Gastroesophageal sphincter (tissue), 3 donors: ENCODE measurements at regions not wholly inside any gene's neighbourhood (a gene's known extent, or its start where the extent isn't known, plus 50 kb on each side); places are given as distances from the start of the nearest gene placed in this dataset.

ENCODE experiments used
- CTCF ChIP-seq, 4 experiments: fragments of 200-600 bp in 2 of 4; fragments of 450-650 bp in 2 of 4; sonication (generic) in 1 of 4; IDR thresholded peaks; one replicate each; pipeline ENCODE4 v1.5.1; 2017 to 2019; ENCODE audit warnings: antibody characterized with exemption in 4 of 4, mild to moderate bottlenecking in 2 of 4, moderate library complexity in 2 of 4
- EP300 ChIP-seq: sonication (generic); formaldehyde crosslinking; IDR thresholded peaks from one replicate; pipeline ENCODE4 v1.6.1; 2017; ENCODE audit warnings: antibody characterized with exemption, mild to moderate bottlenecking
- POLR2A ChIP-seq, 2 donors: fragments of 450-650 bp; IDR thresholded peaks; one replicate each; pipeline ENCODE4 v1.6.1; 2017; ENCODE audit warnings: antibody characterized with exemption in 2 of 2, mild to moderate bottlenecking in 2 of 2, moderate library complexity in 1 of 2

- TF ChIP-seq POLR2A (IDR thresholded peaks at IDR 0.05) (no peak), CTCF (IDR thresholded peaks at IDR 0.05) (no peak), EP300 (no peak)
Observed at GRCh38 chr12:28099871-28100270, 90.4 kb upstream of the CCDC91 start.
